HG03135 (cell line): ENCODE measurements at regions not wholly inside any gene's neighbourhood (a gene's known extent, or its start where the extent isn't known, plus 50 kb on each side); places are given as distances from the start of the nearest gene placed in this dataset.
"Not testable (repeated sequence)": the region's sequence is repeated elsewhere in the genome, so short reads cannot be mapped to it uniquely, and the experiment has no call there.

Source experiments
- ATAC-seq: cut with Tn5 transposase; IDR thresholded peaks from one replicate; pipeline ENCODE4 v1.9.1; 2021; ENCODE audit warnings: mild to moderate bottlenecking, moderate library complexity; ENCODE audit not compliant: unreplicated experiment

DNA sequence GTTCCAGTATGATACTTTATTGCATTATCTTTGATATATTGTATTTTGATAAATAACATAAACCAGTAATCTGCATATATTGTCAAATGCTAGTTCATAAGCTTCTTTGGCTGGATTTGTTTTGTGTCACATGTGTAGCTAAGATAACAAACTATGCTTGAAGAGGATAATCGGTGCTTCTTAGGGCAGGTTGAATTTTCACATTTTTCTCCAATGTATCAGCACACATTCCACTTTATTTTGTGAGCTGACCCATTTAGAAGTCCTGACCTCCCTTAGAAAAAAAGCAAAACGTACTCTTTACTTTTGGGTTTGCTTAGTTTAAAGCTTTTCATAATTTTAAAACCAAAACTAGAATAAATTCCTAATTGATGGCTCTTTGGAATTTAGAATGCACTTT, 277.7 kb upstream of the DDHD1 start:
- ATAC-seq, result no peak

DNA sequence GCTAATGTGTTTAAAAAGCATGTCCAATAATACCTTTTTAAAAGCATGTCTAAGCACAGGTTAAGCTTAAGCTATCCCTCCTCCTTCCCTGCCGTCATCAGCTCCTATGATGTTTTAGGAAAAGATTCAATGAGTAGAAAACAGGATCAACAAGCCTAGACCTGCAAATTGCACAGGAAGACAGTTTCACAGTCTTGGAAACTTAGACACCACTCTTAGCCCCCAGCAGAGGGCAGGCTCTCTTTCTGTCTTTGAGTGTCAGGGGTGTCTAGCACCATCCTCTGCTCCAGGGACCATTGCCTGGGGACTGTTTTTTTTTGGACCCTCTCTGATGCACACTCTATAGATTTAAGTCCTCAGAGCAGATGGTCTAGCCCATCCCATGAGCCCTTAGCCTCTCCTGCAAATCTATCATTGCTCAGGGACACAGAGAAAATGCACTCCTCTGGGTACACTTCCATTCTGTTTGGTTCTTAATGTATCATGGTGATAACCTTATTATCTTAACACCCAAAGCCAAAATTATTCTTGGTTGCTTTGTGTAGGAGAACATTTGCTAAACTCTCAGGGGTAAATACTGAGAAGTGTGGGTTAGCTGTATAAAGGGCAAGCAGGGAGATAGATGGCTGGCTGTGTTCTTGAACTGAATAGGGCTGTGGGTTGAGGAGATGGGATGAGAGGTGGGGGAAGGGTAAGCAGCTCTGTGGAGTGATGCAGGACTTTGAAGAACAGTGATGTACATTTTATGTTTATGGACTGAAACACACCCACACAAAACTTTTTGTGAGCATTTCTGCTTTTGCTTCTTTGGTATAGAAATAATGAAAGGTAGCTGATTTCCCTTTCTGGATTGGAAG, 259.9 kb upstream of the DDHD1 start:
- ATAC-seq, result no peak

DNA sequence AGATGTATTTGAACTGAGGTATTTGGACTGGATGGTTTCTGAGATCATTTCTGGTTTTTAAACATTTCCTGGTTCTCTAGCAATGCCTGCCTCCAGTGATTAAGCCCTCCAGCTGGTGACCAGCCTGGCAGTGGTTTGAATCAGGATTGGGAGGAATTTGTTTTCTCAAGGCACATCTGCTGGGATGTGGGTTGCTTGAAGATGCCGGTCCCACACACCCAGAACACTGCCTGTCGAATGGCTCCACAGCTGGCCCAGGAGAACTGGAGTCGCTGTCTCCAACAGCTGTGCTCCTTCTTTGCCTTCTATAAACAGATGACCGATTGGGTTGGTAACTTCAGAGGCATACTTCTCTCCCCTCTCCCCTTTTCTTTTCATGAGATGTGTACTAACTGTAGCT, 258.0 kb upstream of the DDHD1 start:
- no peak for ATAC-seq

DNA sequence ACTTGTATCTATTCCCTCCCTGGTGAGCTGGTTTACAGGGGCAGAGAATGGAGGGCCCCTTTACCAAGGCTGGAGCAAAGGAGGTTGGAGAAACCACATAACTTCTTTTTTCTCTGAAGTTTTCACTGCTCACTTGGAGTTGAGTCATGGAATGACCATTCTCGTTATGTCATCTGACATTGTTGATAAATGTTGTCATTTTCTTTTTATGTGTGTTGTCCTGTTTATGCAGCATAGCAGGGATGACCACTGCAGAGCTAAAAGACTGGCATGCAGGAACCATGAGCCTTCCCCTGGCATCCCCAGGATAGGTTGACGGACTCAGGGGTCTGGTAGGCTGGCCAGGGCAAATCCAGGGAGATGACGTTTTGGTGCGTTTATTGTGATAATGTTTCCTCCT, 256.8 kb upstream of the DDHD1 start:
- no peak for ATAC-seq

- no peak for ATAC-seq
These were observed 256.2 kb upstream of the DDHD1 start for GRCh38 chr14:53409289-53409688.

GRCh38 chr14:53408175-53408879, 255.2 kb upstream of the DDHD1 start:
- ATAC-seq, result no peak

DNA sequence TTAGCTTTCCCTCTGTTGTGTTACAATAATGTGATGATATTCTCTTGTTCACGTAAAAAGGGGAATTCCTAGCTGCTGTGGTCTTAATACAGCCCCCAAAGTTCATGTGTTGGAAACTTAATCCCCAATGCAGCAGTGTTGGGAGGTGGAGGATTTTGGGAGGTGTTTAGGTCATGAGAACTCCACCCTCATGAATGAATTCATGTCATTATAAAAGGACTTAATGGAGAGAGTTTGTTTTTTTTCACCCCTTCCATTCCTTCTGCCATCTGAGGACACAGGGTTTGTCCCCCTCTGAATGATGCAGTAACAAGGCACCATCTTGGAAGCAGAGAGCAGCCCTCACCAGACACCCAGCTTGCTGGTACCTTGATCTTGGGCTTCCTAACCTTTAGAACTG, 253.4 kb upstream of the DDHD1 start:
- no peak for ATAC-seq

GRCh38 chr14:53401646-53402045, 248.5 kb upstream of the DDHD1 start:
- no peak for ATAC-seq

DNA sequence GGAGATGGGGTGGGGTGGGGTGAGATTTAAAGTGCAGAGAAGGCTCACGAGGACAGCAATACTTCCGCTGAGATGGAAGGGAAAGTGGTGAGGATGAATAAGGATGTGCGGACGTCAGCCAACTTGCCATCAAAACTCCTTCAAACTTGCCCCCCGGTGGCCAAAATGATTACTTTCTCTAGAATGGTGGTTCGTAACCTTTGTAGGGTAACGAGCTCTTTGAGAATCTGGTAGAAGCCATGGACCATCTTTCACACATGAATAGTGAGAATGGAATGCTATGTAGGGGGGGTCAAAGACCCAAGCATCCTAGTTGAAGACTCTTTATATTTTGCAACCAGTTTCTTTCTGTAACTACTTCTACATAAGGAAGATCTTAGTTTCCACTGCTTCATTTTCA, 245.9 kb upstream of the DDHD1 start:
- no peak for ATAC-seq

DNA sequence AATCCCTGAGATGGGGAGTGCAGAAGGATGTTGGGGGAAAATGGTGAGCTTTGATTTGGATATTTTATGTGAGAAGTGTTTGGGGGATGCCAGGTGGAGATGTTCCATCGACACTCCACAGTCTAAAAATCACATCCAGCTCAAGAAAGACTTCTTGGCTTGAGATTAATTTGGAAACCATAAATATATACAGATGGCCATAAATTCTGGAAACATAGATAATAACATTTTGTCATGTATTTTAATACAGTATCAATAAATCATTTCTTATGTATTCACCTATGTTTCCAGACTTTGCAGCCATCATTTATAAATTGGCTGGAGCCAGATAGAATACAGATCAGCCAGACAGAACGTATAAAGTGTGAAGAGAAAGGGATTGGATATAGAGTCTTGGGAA, 245.5 kb upstream of the DDHD1 start:
- ATAC-seq, result no peak

GRCh38 chr14:53395267-53395666, 242.1 kb upstream of the DDHD1 start:
- not testable (repeated sequence) for ATAC-seq

DNA sequence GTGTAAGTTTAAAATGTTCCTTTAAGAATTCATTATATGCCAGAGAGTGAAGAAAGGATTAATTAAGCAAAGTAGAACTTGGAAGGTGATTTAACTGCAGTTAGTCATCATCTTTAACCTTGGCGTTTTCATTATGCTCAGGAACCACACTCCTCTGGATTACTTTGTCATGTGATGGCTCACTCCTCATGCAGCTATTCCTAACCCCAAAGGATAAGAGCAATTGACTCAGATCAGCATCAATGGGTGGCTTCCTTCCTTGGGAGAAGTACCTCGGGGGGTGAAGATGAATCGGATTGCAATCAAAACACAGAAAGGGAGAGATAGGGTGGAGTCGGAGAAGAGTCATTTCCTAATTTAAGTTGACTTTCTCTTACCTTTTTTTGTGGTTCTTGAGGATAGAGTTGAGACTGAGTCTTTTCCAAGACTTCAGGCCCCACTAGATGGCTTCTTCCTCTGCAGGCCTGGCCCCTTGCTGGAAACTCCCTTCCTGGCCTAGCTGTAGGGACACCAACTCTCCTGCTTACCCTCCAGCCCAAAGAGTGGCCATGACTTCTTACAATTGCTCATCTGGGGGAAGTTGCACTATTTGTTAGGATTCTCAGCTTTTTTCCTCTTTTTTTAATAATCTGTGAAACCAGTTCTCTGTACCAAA, 238.6 kb upstream of the DDHD1 start:
- ATAC-seq, result no peak

GRCh38 chr14:53391156-53391555, 238.0 kb upstream of the DDHD1 start:
- no peak for ATAC-seq

GRCh38 chr14:53390008-53390407, 236.9 kb upstream of the DDHD1 start:
- no peak for ATAC-seq

DNA sequence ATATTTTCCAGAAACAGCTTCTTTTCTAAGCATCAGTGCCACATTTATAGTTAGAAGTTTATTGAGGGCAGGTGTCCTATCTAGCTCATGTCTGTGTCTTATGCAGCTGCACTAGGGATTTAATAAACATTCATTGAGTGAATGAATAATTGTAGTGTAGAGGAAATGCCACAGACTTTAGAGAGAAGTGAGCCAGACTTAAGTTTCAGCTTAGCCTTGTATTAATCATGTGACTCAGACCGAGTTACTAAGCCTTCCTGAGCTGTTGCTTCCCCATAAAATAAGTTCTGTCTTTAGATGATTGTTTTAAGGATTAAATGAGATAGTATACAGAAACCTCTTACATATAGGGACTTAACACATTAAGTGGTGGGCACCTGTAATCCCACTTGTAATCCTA, 236.1 kb upstream of the DDHD1 start:
- no peak for ATAC-seq

DNA sequence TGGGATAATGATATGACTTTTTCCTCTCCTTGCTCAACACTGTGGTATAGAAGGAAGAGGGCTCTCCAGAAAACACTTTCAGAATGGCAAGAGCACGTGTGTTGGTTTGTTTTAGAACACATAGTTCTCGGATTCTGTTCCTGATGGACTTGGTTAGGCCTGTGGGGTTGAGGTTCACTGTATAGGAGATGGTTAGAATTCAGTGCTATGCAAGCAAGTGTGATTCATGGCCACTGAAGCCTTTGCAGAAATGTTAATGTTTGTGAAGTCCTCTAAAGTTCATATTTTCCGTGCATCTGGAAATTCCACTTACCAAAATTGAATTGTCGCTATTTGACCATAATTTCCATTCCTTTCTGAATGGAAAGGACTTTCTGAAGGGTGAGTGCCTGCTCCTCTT, 233.2 kb upstream of the DDHD1 start:
- ATAC-seq, result no peak

DNA sequence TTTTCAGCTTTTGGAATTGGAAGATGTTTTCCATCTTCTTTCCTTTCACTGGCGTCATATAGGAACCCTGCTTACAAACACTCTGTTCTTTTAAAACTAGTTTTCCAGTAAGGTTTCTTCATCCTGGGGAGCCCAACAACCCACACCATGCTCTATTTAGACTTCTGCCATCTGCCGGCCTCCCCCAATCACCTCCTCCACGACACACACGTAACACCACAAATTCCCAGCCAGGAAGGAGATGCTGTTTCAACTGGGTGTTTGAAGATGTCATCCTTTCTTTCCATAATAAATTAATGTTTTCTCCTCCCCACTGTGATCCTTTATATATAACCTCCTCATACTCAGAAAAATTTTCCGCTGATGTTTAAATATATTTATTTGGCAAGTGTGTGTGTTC, 231.4 kb upstream of the DDHD1 start:
- no peak for ATAC-seq

DNA sequence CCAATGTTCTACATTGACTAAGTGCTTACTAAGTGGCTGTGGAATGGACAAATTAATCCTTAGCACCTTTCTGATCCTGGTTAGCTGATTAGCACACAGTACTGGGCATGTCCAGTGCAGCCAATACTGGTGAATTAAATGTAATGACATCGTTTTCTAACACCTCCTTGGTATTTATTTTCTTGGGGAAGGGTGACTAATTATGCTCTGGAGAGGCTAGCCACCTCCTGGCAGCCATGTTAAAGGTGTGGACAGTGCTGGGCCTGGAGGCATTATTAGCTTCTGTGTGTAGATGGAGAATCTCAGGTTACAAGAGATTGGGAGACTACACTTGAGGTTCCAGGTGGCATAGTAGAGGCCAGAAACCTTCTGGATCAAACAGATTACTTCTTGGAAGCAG, 230.9 kb upstream of the DDHD1 start:
- no peak for ATAC-seq

GRCh38 chr14:53381895-53382294, 228.8 kb upstream of the DDHD1 start:
- no peak for ATAC-seq

- no peak for ATAC-seq
These were observed 227.7 kb upstream of the DDHD1 start for GRCh38 chr14:53380867-53381225.

GRCh38 chr14:53380052-53380866, 227.1 kb upstream of the DDHD1 start:
- no peak for ATAC-seq
